ENCODE measurements at regions not wholly inside any gene's neighbourhood (a gene's known extent, or its start where the extent isn't known, plus 50 kb on each side); places are given as distances from the start of the nearest gene placed in this dataset.

DNA sequence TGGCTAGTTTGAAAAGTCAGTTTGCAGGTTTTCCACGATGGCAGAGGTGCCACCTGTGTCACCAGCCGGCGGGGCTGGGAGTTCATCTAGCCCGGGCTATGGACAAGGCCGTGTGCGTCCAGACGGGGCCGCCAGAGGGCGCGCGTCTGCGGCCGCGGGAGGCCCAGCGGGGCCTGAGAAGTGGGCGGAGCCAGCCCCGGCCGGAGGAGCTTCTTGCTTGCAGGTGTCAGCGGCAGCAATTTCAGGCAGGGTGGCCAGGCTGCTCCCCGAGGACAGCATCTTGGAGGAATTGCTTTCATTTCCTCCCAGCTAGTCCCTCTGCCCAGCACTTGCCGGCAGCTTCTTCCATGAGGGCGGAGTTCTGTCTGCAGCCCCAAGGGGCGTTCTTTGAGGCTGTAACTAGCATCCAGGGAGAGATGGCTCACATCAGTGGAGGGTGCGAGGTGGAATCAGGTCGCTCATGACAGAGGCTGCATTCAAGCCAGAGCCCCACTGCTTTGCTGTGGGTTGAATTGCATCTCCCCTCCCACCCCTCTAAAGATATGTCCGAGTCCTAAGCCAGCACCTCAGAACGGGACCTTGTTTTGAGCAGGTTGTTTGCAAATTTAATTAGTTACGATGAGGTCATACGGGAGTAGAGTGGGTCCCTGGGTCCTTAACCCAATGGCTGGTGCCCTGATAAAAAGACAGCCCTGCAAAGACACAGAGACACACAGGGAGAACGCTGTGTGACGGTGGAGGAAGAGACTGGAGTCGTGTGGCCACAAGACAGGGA, 85.9 kb upstream of the MKI67 start:
- H3K4me3 ChIP-seq (replicated peaks; ENCODE audit: low read depth, low read length): no peak overlapping the region
- TF ChIP-seq, protein P1, sequence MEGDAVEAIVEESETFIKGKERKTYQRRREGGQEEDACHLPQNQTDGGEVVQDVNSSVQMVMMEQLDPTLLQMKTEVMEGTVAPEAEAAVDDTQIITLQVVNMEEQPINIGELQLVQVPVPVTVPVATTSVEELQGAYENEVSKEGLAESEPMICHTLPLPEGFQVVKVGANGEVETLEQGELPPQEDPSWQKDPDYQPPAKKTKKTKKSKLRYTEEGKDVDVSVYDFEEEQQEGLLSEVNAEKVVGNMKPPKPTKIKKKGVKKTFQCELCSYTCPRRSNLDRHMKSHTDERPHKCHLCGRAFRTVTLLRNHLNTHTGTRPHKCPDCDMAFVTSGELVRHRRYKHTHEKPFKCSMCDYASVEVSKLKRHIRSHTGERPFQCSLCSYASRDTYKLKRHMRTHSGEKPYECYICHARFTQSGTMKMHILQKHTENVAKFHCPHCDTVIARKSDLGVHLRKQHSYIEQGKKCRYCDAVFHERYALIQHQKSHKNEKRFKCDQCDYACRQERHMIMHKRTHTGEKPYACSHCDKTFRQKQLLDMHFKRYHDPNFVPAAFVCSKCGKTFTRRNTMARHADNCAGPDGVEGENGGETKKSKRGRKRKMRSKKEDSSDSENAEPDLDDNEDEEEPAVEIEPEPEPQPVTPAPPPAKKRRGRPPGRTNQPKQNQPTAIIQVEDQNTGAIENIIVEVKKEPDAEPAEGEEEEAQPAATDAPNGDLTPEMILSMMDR (IDR thresholded peaks at IDR 0.05; ENCODE audit: low read depth, low read length, missing control alignments): peak; percentile 98
- DNase-seq (ENCODE audit: extremely low read depth, low read depth): peak; percentile 11

DNA sequence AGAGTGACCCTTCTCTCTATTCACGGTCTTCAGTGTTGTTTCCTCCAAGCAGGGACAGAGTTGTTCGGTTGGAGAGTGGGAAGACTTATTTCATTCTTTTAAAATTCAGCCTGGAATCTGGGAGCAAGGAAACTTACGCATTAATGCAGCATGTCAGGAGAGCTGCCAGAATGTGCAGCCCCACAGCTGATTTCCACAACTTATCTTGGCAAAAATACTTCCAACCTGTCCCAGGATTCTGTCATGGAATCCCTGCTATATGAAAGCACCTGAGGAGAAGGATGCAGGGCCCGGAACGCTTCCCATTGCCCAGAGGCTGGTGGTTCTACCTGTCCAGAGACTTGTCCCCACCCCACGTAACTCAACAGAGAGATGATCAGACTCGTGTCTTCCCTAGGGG, 86.9 kb upstream of the MKI67 start:
- H3K4me3 ChIP-seq (replicated peaks; ENCODE audit: low read depth, low read length): no peak overlapping the region
- TF ChIP-seq, protein P1 (IDR thresholded peaks at IDR 0.05; ENCODE audit: low read depth, low read length, missing control alignments): no peak
- no peak for DNase-seq (ENCODE audit: extremely low read depth, low read depth)

DNA sequence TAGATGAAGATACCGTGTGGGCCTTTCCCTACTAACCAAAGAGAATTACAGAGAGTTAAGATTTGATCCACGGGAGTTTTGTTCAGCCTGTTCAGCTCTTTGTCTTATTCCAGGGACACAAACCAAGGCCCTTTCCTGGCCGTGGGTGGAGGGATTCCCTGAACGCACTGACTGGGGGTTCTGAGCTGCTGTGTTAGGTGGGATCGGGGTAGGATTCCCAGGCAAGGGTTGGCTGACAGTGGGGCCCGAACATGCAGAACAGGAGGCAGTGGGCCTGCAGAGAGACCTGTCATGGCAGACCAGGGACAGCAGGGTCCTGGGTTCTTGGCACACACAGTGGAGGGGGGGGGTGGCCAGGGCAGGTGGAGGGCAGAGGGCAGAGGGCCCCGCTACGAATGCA, 89.5 kb upstream of the MKI67 start:
- H3K4me3 ChIP-seq (replicated peaks; ENCODE audit: low read depth, low read length): no peak overlapping the region
- TF ChIP-seq, protein P1 (IDR thresholded peaks at IDR 0.05; ENCODE audit: low read depth, low read length, missing control alignments): no peak
- no peak for DNase-seq (ENCODE audit: extremely low read depth, low read depth)

DNA sequence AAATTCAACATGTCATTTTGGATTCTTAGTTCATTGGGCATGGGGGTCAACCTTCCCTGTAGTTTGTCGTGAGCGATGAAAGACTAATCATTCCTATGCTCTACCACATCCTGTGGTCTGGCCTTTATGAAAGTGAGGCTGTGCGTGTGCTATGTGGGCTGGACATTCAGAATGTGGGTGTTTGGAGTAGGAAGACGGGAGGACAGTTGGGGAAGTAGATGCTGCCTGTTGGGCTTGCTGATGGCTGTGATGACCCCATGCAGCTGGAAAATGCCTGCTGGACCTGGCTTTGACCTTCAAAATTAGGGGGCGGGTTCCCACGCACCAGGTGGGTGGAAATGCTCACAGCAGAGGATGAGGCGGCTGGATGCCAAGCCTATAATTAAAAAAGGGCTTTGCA, 90.9 kb upstream of the MKI67 start:
- DNase-seq (ENCODE audit: extremely low read depth, low read depth): no peak

DNA sequence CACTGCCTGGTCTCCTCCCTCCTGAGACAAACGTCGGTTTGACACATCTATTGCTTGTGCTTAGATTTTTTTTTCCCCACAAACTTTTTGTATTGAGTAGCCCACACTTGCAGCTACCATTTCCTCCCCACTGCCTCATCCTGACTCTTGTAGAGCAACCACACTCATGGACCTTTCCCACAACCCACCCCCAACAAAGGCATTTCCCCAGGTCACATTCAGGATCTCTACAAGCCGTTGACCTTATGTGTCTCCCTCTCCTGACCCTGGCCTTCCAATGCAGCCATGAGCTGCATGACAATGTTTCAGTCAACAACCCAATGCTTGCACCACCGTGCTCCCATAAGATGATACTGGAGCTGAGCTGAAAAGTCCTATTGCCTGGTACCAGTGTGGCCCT, 91.9 kb upstream of the MKI67 start:
- TF ChIP-seq, protein P1 (IDR thresholded peaks at IDR 0.05; ENCODE audit: low read depth, low read length, missing control alignments): no peak
- no peak overlapping the region for H3K4me3 ChIP-seq (replicated peaks; ENCODE audit: low read depth, low read length)
- no peak for DNase-seq (ENCODE audit: extremely low read depth, low read depth)

More for the DNA sequence above, 90.9 kb upstream of the MKI67 start:
- no peak overlapping the region for H3K4me3 ChIP-seq (replicated peaks; ENCODE audit: low read depth, low read length)
- TF ChIP-seq, protein P1 (IDR thresholded peaks at IDR 0.05; ENCODE audit: low read depth, low read length, missing control alignments): no peak

DNA sequence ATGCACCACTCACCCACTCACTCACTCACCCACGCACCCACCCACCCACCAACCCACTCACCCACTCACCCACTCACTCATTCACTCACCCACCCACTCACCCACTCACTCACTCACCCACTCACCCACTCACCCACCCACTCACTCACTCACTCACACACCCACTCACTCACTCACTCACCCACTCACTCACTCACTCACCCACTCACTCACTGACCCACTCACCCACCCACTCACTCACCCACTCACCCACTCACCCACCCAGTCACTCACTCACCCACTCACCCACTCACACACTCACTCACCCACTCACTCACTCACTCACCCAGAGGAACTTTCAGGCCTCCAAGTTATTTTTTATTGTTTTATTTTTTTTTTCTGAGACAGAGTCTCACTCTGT, 93.1 kb upstream of the MKI67 start:
- DNase-seq (ENCODE audit: extremely low read depth, low read depth): no peak
- TF ChIP-seq, protein P1 (IDR thresholded peaks at IDR 0.05; ENCODE audit: low read depth, low read length, missing control alignments): no peak
- no peak overlapping the region for H3K4me3 ChIP-seq (replicated peaks; ENCODE audit: low read depth, low read length)

DNA sequence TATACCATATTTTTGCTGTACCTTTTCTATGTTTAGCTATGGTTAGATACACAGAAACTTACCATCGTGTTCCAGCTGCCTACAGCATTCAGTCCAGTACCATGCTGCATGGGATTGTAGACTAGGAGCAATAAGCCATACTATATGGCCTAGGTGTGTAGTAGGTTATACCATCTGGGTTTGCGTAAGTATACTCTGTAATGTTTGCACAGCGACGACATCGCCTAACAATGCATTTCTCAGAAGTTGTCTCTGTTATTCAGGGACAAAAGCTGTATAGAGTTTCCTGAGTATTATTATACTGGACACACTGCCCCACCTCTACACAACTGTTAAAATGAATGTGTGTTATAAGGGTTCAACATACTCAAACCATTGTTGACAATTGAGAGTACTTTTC, 93.8 kb upstream of the MKI67 start:
- no peak for DNase-seq (ENCODE audit: extremely low read depth, low read depth)
- no peak overlapping the region for H3K4me3 ChIP-seq (replicated peaks; ENCODE audit: low read depth, low read length)
- TF ChIP-seq, protein P1 (IDR thresholded peaks at IDR 0.05; ENCODE audit: low read depth, low read length, missing control alignments): no peak

Data from HFF-Myc (cell line).